ENCODE measurements at regions not wholly inside any gene's neighbourhood (a gene's known extent, or its start where the extent isn't known, plus 50 kb on each side); places are given as distances from the start of the nearest gene placed in this dataset.

DNA sequence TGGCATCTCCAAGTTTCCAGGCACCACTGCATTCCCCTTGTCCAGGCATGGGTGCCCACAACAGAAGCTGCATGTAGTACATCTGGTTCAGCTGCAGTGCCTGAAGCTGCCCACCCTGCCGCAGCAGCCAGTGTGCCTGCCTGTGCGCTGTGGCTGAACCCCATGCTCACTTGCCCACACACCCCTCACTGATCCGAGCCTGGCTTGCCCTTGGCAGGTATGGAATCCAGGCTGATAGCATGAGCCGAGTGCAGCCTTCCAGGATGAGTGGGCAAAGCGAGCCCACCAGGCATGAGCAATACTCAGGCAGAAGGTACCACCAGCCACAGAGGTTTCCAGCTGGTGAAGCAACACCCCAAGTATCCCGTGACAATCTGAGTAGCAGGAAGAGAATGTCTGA, 280.3 kb upstream of the KLF12 start:
- no peak overlapping the region for H3K27ac Mint-ChIP-seq (ENCODE audit: low read depth, unreplicated experiment)
- no peak for DNase-seq (ENCODE audit: unreplicated experiment)
- POLR2A ChIA-PET: no interaction called here
- TF ChIP-seq, protein P1, sequence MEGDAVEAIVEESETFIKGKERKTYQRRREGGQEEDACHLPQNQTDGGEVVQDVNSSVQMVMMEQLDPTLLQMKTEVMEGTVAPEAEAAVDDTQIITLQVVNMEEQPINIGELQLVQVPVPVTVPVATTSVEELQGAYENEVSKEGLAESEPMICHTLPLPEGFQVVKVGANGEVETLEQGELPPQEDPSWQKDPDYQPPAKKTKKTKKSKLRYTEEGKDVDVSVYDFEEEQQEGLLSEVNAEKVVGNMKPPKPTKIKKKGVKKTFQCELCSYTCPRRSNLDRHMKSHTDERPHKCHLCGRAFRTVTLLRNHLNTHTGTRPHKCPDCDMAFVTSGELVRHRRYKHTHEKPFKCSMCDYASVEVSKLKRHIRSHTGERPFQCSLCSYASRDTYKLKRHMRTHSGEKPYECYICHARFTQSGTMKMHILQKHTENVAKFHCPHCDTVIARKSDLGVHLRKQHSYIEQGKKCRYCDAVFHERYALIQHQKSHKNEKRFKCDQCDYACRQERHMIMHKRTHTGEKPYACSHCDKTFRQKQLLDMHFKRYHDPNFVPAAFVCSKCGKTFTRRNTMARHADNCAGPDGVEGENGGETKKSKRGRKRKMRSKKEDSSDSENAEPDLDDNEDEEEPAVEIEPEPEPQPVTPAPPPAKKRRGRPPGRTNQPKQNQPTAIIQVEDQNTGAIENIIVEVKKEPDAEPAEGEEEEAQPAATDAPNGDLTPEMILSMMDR (IDR thresholded peaks at IDR 0.05; ENCODE audit: unreplicated experiment): no peak
- CTCF ChIA-PET: no interaction called here
- no peak overlapping the region for H3K4me3 Mint-ChIP-seq (ENCODE audit: unreplicated experiment)
- no TSS peak for BruUV-seq (replicated peaks)
- no peaks in the 10 kb centered on the region for H3K27me3 Mint-ChIP-seq (ENCODE audit: insufficient read depth, unreplicated experiment)
- H3K4me1 Mint-ChIP-seq (ENCODE audit: insufficient read depth, unreplicated experiment): peaks cover 2% of the 10 kb centered on the region
- H3K36me3 Mint-ChIP-seq (ENCODE audit: insufficient read depth, unreplicated experiment): no peaks in the 10 kb centered on the region
- intact Hi-C loops (cut with micrococcal nuclease): no loop called here
- peaks cover 7% of the 10 kb centered on the region for H3K9me3 Mint-ChIP-seq (ENCODE audit: unreplicated experiment)

DNA sequence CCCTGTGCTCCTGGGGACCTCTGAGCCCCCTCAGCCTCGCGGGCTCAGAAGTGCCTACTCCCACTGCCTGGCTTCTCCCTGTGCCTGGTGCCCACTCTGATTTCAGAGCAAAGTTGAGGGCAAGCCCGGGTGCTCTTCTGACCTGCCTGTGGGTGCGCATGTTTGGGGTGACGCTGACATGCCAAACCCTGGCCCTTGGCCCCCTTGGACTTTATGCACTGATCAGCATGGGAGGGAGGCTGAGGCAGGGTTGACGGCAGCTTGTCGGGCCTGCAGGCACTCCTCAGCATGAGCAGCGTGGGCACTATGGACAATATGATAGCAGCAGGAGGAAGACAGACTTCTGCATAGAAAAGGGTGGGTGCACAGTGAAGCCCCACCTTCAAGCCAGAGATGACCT, 279.3 kb upstream of the KLF12 start:
- ChIA-PET CTCF (no interaction called here), POLR2A (no interaction called here)
- Mint-ChIP-seq H3K9me3 (ENCODE audit: unreplicated experiment) (peaks cover 7% of the 10 kb centered on the region), H3K27me3 (ENCODE audit: insufficient read depth, unreplicated experiment) (no peaks in the 10 kb centered on the region), H3K36me3 (ENCODE audit: insufficient read depth, unreplicated experiment) (no peaks in the 10 kb centered on the region), H3K4me3 (ENCODE audit: unreplicated experiment) (no peak overlapping the region), H3K4me1 (ENCODE audit: insufficient read depth, unreplicated experiment) (peaks cover 6% of the 10 kb centered on the region), H3K27ac (ENCODE audit: low read depth, unreplicated experiment) (no peak overlapping the region)
- TF ChIP-seq, protein P1 (IDR thresholded peaks at IDR 0.05; ENCODE audit: unreplicated experiment): no peak
- intact Hi-C loops (cut with micrococcal nuclease): no loop called here
- no TSS peak for BruUV-seq (replicated peaks)
- no peak for DNase-seq (ENCODE audit: unreplicated experiment)

DNA sequence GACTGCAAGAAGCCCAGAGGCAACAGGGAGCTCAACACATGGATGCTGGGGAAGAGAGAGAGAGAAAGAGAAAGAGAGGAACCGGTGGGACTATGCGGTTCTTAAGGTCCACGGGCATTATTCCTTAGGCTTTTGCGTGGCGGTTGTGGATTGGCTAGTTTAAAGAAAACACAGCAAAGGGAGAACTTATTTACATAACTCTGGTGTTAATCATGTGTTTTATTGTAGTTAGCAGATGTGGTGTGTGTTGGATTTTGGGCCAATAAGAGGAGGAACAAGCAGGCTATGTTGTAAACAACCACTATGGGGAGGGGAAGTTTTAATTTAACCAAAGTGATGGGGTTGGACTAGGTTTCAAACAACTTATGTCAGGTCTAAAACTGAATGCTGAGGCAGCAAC, 275.3 kb upstream of the KLF12 start:
- DNase-seq (ENCODE audit: unreplicated experiment): no peak
- H3K9me3 Mint-ChIP-seq (ENCODE audit: unreplicated experiment): peaks cover 7% of the 10 kb centered on the region
- H3K27ac Mint-ChIP-seq (ENCODE audit: low read depth, unreplicated experiment): no peak overlapping the region
- TF ChIP-seq, protein P1 (IDR thresholded peaks at IDR 0.05; ENCODE audit: unreplicated experiment): no peak
- CTCF ChIA-PET: interaction anchor here (0.6 kb wide), 1 partner anchor 466 kb away, joined by 3 read pairs; no protein-coding TSS in a partner anchor
- H3K36me3 Mint-ChIP-seq (ENCODE audit: insufficient read depth, unreplicated experiment): no peaks in the 10 kb centered on the region
- BruUV-seq (replicated peaks): no TSS peak
- peaks cover 11% of the 10 kb centered on the region for H3K4me1 Mint-ChIP-seq (ENCODE audit: insufficient read depth, unreplicated experiment)
- POLR2A ChIA-PET: interaction anchor here (0.6 kb wide), 1 partner anchor 156 kb away, joined by 4 read pairs; no protein-coding TSS in a partner anchor
- no peaks in the 10 kb centered on the region for H3K27me3 Mint-ChIP-seq (ENCODE audit: insufficient read depth, unreplicated experiment)
- intact Hi-C loops (cut with micrococcal nuclease): no loop called here
- H3K4me3 Mint-ChIP-seq (ENCODE audit: unreplicated experiment): no peak overlapping the region

DNA sequence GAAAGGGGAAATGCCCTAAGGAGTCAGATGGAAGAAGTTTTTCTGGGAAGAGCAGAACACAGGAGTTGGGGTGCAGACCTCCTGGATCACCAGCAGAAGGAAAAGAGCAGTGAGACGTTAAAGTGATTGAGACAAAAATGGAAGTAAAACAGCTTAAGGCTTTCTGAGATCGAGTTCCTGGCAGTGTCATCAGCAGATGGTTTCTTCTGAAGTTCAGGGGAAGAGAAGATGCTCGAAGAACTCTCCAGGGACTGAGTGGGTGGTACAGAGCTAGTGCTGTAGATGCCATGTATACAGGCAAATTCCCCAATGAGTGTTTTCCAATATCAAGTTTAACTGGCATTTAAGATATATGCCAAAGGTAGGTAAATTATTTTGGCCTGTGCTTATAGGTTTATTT, 272.2 kb upstream of the KLF12 start:
- TF ChIP-seq, protein P1 (IDR thresholded peaks at IDR 0.05; ENCODE audit: unreplicated experiment): no peak
- CTCF ChIA-PET: no interaction called here
- H3K4me3 Mint-ChIP-seq (ENCODE audit: unreplicated experiment): no peak overlapping the region
- H3K4me1 Mint-ChIP-seq (ENCODE audit: insufficient read depth, unreplicated experiment): peaks cover 11% of the 10 kb centered on the region
- BruUV-seq (replicated peaks): no TSS peak
- no peak overlapping the region for H3K27ac Mint-ChIP-seq (ENCODE audit: low read depth, unreplicated experiment)
- intact Hi-C loops (cut with micrococcal nuclease): no loop called here
- POLR2A ChIA-PET: no interaction called here
- no peak for DNase-seq (ENCODE audit: unreplicated experiment)
- H3K9me3 Mint-ChIP-seq (ENCODE audit: unreplicated experiment): peaks cover 8% of the 10 kb centered on the region
- no peaks in the 10 kb centered on the region for H3K27me3 Mint-ChIP-seq (ENCODE audit: insufficient read depth, unreplicated experiment)
- no peaks in the 10 kb centered on the region for H3K36me3 Mint-ChIP-seq (ENCODE audit: insufficient read depth, unreplicated experiment)
